ENCODE measurements at regions not wholly inside any gene's neighbourhood (a gene's known extent, or its start where the extent isn't known, plus 50 kb on each side); places are given as distances from the start of the nearest gene placed in this dataset.

GRCh38 chr22:48718818-48719500 lies 1108.7 kb downstream of the BRD1 start:
- TF ChIP-seq, protein P1, sequence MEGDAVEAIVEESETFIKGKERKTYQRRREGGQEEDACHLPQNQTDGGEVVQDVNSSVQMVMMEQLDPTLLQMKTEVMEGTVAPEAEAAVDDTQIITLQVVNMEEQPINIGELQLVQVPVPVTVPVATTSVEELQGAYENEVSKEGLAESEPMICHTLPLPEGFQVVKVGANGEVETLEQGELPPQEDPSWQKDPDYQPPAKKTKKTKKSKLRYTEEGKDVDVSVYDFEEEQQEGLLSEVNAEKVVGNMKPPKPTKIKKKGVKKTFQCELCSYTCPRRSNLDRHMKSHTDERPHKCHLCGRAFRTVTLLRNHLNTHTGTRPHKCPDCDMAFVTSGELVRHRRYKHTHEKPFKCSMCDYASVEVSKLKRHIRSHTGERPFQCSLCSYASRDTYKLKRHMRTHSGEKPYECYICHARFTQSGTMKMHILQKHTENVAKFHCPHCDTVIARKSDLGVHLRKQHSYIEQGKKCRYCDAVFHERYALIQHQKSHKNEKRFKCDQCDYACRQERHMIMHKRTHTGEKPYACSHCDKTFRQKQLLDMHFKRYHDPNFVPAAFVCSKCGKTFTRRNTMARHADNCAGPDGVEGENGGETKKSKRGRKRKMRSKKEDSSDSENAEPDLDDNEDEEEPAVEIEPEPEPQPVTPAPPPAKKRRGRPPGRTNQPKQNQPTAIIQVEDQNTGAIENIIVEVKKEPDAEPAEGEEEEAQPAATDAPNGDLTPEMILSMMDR (IDR thresholded peaks at IDR 0.05) = no peak
- TF ChIP-seq EZH2 (IDR thresholded peaks at IDR 0.05; ENCODE audit: borderline replicate concordance, insufficient read depth, low read depth, low read length, poor library complexity, severe bottlenecking) = no peak
